ENCODE measurements at regions not wholly inside any gene's neighbourhood (a gene's known extent, or its start where the extent isn't known, plus 50 kb on each side); places are given as distances from the start of the nearest gene placed in this dataset.

DNA sequence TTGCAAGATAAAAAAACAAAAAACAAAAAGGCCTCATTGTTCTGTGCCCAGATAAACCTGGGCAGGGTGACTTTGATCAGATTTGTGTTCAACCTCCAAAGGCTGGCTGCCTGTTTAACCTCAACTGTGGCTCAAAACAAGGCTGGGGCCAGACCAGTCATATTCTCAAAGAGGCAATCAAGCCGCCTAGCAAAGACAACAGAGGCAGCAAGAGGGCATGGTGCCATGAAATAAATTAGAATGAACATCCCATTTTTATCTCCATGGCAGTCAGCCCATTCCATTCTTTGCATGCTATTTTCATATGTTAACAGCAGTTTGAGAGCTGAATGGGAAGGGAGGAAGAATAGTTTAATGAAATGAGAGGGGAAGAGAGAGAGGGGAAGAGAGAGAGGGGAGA, 1150.3 kb downstream of the TYW1 start:
- Histone ChIP-seq H3K4ac (ENCODE audit: low read depth, low read length) (no peak overlapping the region), H3K4me2 (ENCODE audit: low read depth, low read length) (no peak overlapping the region), H3K14ac (replicated peaks; ENCODE audit: low read depth, low read length) (no peak overlapping the region), H4K91ac (ENCODE audit: insufficient read depth, low read depth, low read length) (no peak overlapping the region), H3K9me3 (ENCODE audit: control insufficient read depth, insufficient read depth, low read length) (peaks cover 7% of the 10 kb centered on the region), H4K5ac (ENCODE audit: low read depth, low read length) (no peak overlapping the region), H2BK5ac (ENCODE audit: low read depth, low read length, poor library complexity, severe bottlenecking) (no peak overlapping the region), H3K79me1 (ENCODE audit: low read depth in 1 of 2, low read length in 2 of 2) (no peaks in the 10 kb centered on the region), H3K23ac (ENCODE audit: low read depth, low read length) (no peak overlapping the region), H3K9me1 (ENCODE audit: insufficient read depth, low read length) (no peaks in the 10 kb centered on the region), H4K20me1 (ENCODE audit: insufficient read depth, low read length) (no peaks in the 10 kb centered on the region), H3K36me3 (ENCODE audit: control insufficient read depth, insufficient read depth, low read length) (no peaks in the 10 kb centered on the region), H2BK120ac (ENCODE audit: low read depth, low read length) (no peak overlapping the region), H3K18ac (ENCODE audit: low read depth, low read length) (no peak overlapping the region), H2AK5ac (ENCODE audit: low read depth, low read length) (no peak overlapping the region), H3K27ac (ENCODE audit: insufficient read depth, low read length) (no peak overlapping the region), H2BK20ac (ENCODE audit: low read depth, low read length) (no peak overlapping the region), H3K27me3 (ENCODE audit: control insufficient read depth, insufficient read depth, low read length) (no peaks in the 10 kb centered on the region), H2AFZ (replicated peaks; ENCODE audit: low read length, poor library complexity) (no peak overlapping the region), H4K8ac (ENCODE audit: low read depth in 2 of 2, low read length in 2 of 2) (no peak overlapping the region), H2BK15ac (ENCODE audit: low read depth, low read length) (no peak overlapping the region), H3K56ac (ENCODE audit: extremely low read depth, insufficient read depth, low read length) (no peak overlapping the region), H3K4me3 (ENCODE audit: insufficient read depth, low read depth, low read length) (no peak overlapping the region), H3K4me1 (ENCODE audit: control insufficient read depth, insufficient read depth, low read length) (no peaks in the 10 kb centered on the region), H2AK9ac (replicated peaks; ENCODE audit: low read depth, low read length, poor library complexity) (no peak overlapping the region), H3K9ac (ENCODE audit: low read depth, low read length) (no peak overlapping the region)
- intact Hi-C loops (cut with micrococcal nuclease) (no loop called here), in situ Hi-C loops (cut with MboI; ENCODE audit: low sequenced_read_pairs) (no loop called here), dilution Hi-C loops (cut with HindIII; ENCODE audit: low sequenced_read_pairs, unreplicated experiment) (no loop called here)
- ATAC-seq (ENCODE audit: low read depth) (no peak), DNase-seq (no peak)
- POLR2A ChIA-PET (ENCODE audit: unreplicated experiment), result no interaction called here
- no TSS peak for BruUV-seq (replicated peaks)
- CTCF ChIA-PET, result no interaction called here
- TF ChIP-seq MAZ (IDR thresholded peaks at IDR 0.05; ENCODE audit: borderline replicate concordance, low read depth, low read length) (no peak), CEBPB (IDR thresholded peaks at IDR 0.05; ENCODE audit: low read depth, low read length) (no peak), MXI1 (IDR thresholded peaks at IDR 0.05; ENCODE audit: borderline replicate concordance, low read depth, low read length) (no peak), RAD21 (IDR thresholded peaks at IDR 0.05; ENCODE audit: low read length) (no peak), RFX5 (IDR thresholded peaks at IDR 0.05; ENCODE audit: low read depth, low read length) (no peak), POLR2A (IDR thresholded peaks at IDR 0.05; ENCODE audit: low read depth, low read length) (no peak), MAFK (IDR thresholded peaks at IDR 0.05; ENCODE audit: low read depth, low read length) (no peak), CHD1 (IDR thresholded peaks at IDR 0.05; ENCODE audit: low read depth, low read length) (no peak), NFE2L2 (IDR thresholded peaks at IDR 0.05; ENCODE audit: low read depth, low read length) (no peak), FOS (IDR thresholded peaks at IDR 0.05; ENCODE audit: low read depth, low read length) (no peak), SMC3 (IDR thresholded peaks at IDR 0.05; ENCODE audit: low read depth, low read length) (no peak), BHLHE40 (IDR thresholded peaks at IDR 0.05; ENCODE audit: low read depth, low read length) (no peak), RCOR1 (IDR thresholded peaks at IDR 0.05; ENCODE audit: insufficient replicate concordance, low read length) (no peak)
- TF ChIP-seq, protein P1, sequence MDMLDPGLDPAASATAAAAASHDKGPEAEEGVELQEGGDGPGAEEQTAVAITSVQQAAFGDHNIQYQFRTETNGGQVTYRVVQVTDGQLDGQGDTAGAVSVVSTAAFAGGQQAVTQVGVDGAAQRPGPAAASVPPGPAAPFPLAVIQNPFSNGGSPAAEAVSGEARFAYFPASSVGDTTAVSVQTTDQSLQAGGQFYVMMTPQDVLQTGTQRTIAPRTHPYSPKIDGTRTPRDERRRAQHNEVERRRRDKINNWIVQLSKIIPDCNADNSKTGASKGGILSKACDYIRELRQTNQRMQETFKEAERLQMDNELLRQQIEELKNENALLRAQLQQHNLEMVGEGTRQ (IDR thresholded peaks at IDR 0.05; ENCODE audit: low read depth, low read length), result no peak
- TF ChIP-seq, protein P2, sequence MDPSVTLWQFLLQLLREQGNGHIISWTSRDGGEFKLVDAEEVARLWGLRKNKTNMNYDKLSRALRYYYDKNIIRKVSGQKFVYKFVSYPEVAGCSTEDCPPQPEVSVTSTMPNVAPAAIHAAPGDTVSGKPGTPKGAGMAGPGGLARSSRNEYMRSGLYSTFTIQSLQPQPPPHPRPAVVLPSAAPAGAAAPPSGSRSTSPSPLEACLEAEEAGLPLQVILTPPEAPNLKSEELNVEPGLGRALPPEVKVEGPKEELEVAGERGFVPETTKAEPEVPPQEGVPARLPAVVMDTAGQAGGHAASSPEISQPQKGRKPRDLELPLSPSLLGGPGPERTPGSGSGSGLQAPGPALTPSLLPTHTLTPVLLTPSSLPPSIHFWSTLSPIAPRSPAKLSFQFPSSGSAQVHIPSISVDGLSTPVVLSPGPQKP (IDR thresholded peaks at IDR 0.05; ENCODE audit: borderline replicate concordance, low read depth, low read length), result no peak
- TF ChIP-seq, protein P3, sequence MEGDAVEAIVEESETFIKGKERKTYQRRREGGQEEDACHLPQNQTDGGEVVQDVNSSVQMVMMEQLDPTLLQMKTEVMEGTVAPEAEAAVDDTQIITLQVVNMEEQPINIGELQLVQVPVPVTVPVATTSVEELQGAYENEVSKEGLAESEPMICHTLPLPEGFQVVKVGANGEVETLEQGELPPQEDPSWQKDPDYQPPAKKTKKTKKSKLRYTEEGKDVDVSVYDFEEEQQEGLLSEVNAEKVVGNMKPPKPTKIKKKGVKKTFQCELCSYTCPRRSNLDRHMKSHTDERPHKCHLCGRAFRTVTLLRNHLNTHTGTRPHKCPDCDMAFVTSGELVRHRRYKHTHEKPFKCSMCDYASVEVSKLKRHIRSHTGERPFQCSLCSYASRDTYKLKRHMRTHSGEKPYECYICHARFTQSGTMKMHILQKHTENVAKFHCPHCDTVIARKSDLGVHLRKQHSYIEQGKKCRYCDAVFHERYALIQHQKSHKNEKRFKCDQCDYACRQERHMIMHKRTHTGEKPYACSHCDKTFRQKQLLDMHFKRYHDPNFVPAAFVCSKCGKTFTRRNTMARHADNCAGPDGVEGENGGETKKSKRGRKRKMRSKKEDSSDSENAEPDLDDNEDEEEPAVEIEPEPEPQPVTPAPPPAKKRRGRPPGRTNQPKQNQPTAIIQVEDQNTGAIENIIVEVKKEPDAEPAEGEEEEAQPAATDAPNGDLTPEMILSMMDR (conservative IDR thresholded peaks at IDR 0.05; ENCODE audit: low read depth, low read length), result no peak
- WGBS, 2 experiments (ENCODE audit: extremely low coverage in 2 of 2, insufficient read length in 1 of 2), result no CpG with 5 or more reads among the region's 1 CpG

Data from IMR-90 (cell line).